ENCODE measurements at regions not wholly inside any gene's neighbourhood (a gene's known extent, or its start where the extent isn't known, plus 50 kb on each side); places are given as distances from the start of the nearest gene placed in this dataset.

GRCh38 chr12:102763471-102763870, 153.6 kb downstream of the PAH start:
- Histone ChIP-seq H3K9me3 (ENCODE audit: control insufficient read depth, insufficient read depth, low read length) (no peaks in the 10 kb centered on the region), H3K27me3 (ENCODE audit: control insufficient read depth, insufficient read depth, low read length) (no peaks in the 10 kb centered on the region; the same call in 1 of the 2 replicates), H3K79me1 (ENCODE audit: low read depth in 1 of 2, low read length in 2 of 2) (no peaks in the 10 kb centered on the region), H4K20me1 (ENCODE audit: insufficient read depth, low read length) (no peaks in the 10 kb centered on the region), H3K4me2 (ENCODE audit: low read depth, low read length) (no peak overlapping the region), H3K56ac (ENCODE audit: extremely low read depth, insufficient read depth, low read length) (no peak overlapping the region), H3K36me3 (ENCODE audit: control insufficient read depth, insufficient read depth, low read length) (no peaks in the 10 kb centered on the region), H3K23ac (ENCODE audit: low read depth, low read length) (no peak overlapping the region), H2BK5ac (ENCODE audit: low read depth, low read length, poor library complexity, severe bottlenecking) (no peak overlapping the region), H3K14ac (replicated peaks; ENCODE audit: low read depth, low read length) (no peak overlapping the region), H2BK120ac (ENCODE audit: low read depth, low read length) (no peak overlapping the region), H4K8ac (ENCODE audit: low read depth in 2 of 2, low read length in 2 of 2) (no peak overlapping the region), H3K4me1 (ENCODE audit: control insufficient read depth, insufficient read depth, low read length) (no peaks in the 10 kb centered on the region), H3K18ac (ENCODE audit: low read depth, low read length) (no peak overlapping the region), H4K5ac (ENCODE audit: low read depth, low read length) (no peak overlapping the region), H2AK9ac (replicated peaks; ENCODE audit: low read depth, low read length, poor library complexity) (no peak overlapping the region), H3K4ac (ENCODE audit: low read depth, low read length) (no peak overlapping the region), H2AK5ac (ENCODE audit: low read depth, low read length) (no peak overlapping the region), H4K91ac (ENCODE audit: insufficient read depth, low read depth, low read length) (no peak overlapping the region), H2BK20ac (ENCODE audit: low read depth, low read length) (no peak overlapping the region), H3K9me1 (ENCODE audit: insufficient read depth, low read length) (no peaks in the 10 kb centered on the region), H2AFZ (replicated peaks; ENCODE audit: low read length, poor library complexity) (no peak overlapping the region), H3K9ac (ENCODE audit: low read depth, low read length) (no peak overlapping the region), H3K27ac (ENCODE audit: insufficient read depth, low read length) (no peak overlapping the region), H2BK15ac (ENCODE audit: low read depth, low read length) (no peak overlapping the region), H3K4me3 (ENCODE audit: insufficient read depth, low read depth, low read length) (no peak overlapping the region)
- no TSS peak for BruUV-seq (replicated peaks)
- intact Hi-C loops (cut with micrococcal nuclease) (loop anchor here (10.0 kb wide), 1 partner anchor 989 kb away; no protein-coding TSS in a partner anchor), dilution Hi-C loops (cut with HindIII; ENCODE audit: low sequenced_read_pairs, unreplicated experiment) (no loop called here), in situ Hi-C loops (cut with MboI; ENCODE audit: low sequenced_read_pairs) (no loop called here)
- ATAC-seq (ENCODE audit: low read depth) (no peak), DNase-seq (no peak)
- no CpG with 5 or more reads among the region's 1 CpG for WGBS, 2 experiments (ENCODE audit: extremely low coverage in 2 of 2, insufficient read length in 1 of 2)
- ChIA-PET POLR2A (ENCODE audit: unreplicated experiment) (no interaction called here), CTCF (no interaction called here)
- TF ChIP-seq ELK1 (IDR thresholded peaks at IDR 0.05; ENCODE audit: borderline replicate concordance, low read depth, low read length): no peak
